ENCODE measurements at regions not wholly inside any gene's neighbourhood (a gene's known extent, or its start where the extent isn't known, plus 50 kb on each side); places are given as distances from the start of the nearest gene placed in this dataset.
"Not testable (repeated sequence)": the region's sequence is repeated elsewhere in the genome, so short reads cannot be mapped to it uniquely, and the experiment has no call there.

GRCh38 chr6:20341564-20341963 is 60.1 kb upstream of the E2F3 start:
- no peak for DNase-seq (ENCODE audit: low spot score)

- DNase-seq (ENCODE audit: low spot score) = not testable (repeated sequence)
These were observed 54.7 kb upstream of the E2F3 start for GRCh38 chr6:20346948-20347347.

- no peak for DNase-seq (ENCODE audit: low spot score)
These were observed 53.6 kb upstream of the E2F3 start for GRCh38 chr6:20348041-20348440.

- DNase-seq (ENCODE audit: low spot score) = no peak
These were observed 52.5 kb upstream of the E2F3 start for GRCh38 chr6:20349225-20349624.

GRCh38 chr6:20350215-20350614 is 51.5 kb upstream of the E2F3 start:
- no peak for DNase-seq (ENCODE audit: low spot score)

GRCh38 chr6:20351534-20351933 is 50.1 kb upstream of the E2F3 start:
- DNase-seq (ENCODE audit: low spot score) = no peak
